H9 (cell line): ENCODE measurements at regions not wholly inside any gene's neighbourhood (a gene's known extent, or its start where the extent isn't known, plus 50 kb on each side); places are given as distances from the start of the nearest gene placed in this dataset.

Source experiments
- DNase-seq: peaks from one replicate; pipeline ENCODE4 v3.0.0-alpha.2; 2017
- H2AFZ ChIP-seq: one replicate; pipeline ENCODE4 v1.6.1; 2013; ENCODE audit warnings: mild to moderate bottlenecking, low read length, control low read depth, moderate library complexity
- H2AK5ac ChIP-seq: 2 replicates; pipeline ENCODE4 v1.6.1; 2013; ENCODE audit warnings: low read length, control low read depth, mixed read lengths; ENCODE audit not compliant: insufficient read length
- H2BK120ac ChIP-seq: one replicate; pipeline ENCODE4 v1.6.1; 2013; ENCODE audit warnings: low read depth, mild to moderate bottlenecking, low read length, control low read depth, inconsistent platforms; ENCODE audit not compliant: poor library complexity, severe bottlenecking
- H2BK12ac ChIP-seq: 2 replicates; pipeline ENCODE4 v1.6.1; 2013; ENCODE audit warnings: low read length, control low read depth, mixed read lengths, low read depth; ENCODE audit not compliant: insufficient read length
- H2BK15ac ChIP-seq: 2 replicates; pipeline ENCODE4 v1.6.1; 2013; ENCODE audit warnings: low read depth, low read length, control low read depth
- H2BK20ac ChIP-seq: one replicate; pipeline ENCODE4 v1.6.1; 2013; ENCODE audit warnings: low read depth, mild to moderate bottlenecking, low read length, control low read depth, inconsistent platforms; ENCODE audit not compliant: poor library complexity, severe bottlenecking
- H2BK5ac ChIP-seq: 2 replicates; pipeline ENCODE4 v1.6.1; 2013; ENCODE audit warnings: low read length, control low read depth, mixed read lengths; ENCODE audit not compliant: insufficient read length
- H3K14ac ChIP-seq: 2 replicates; pipeline ENCODE4 v1.6.1; 2013; ENCODE audit warnings: low read length, control low read depth; ENCODE audit not compliant: insufficient read depth
- H3K18ac ChIP-seq: 2 replicates; pipeline ENCODE4 v1.6.1; 2013; ENCODE audit warnings: low read depth, mild to moderate bottlenecking, mixed read lengths, low read length, control low read depth; ENCODE audit not compliant: insufficient read length
- H3K23ac ChIP-seq: 2 replicates; pipeline ENCODE4 v1.6.1; 2013; ENCODE audit warnings: low read length, control low read depth, mixed read lengths, low read depth; ENCODE audit not compliant: insufficient read length
- H3K23me2 ChIP-seq: 2 replicates; pipeline ENCODE4 v1.6.1; 2013; ENCODE audit warnings: low read depth, mild to moderate bottlenecking, mixed read lengths, low read length, control low read depth; ENCODE audit not compliant: insufficient read length, poor library complexity, severe bottlenecking
- H3K27ac ChIP-seq: 2 replicates; pipeline ENCODE4 v1.5.1; 2013; ENCODE audit warnings: low read length, control low read depth, mixed read lengths, low read depth; ENCODE audit not compliant: insufficient read length
- H3K27me3 ChIP-seq: 2 replicates; pipeline ENCODE4 v1.6.1; 2013; ENCODE audit warnings: low read length, control low read depth, inconsistent platforms; ENCODE audit not compliant: insufficient read depth
- H3K4ac ChIP-seq: 2 replicates; pipeline ENCODE4 v1.6.1; 2013; ENCODE audit warnings: low read depth, mild to moderate bottlenecking, control low read depth, inconsistent platforms, low read length, moderate library complexity
- H3K4me1 ChIP-seq: 2 replicates; pipeline ENCODE4 v1.6.1; 2013; ENCODE audit warnings: low read length, control low read depth, inconsistent platforms; ENCODE audit not compliant: insufficient read depth
- H3K4me2 ChIP-seq: 2 replicates; pipeline ENCODE4 v1.6.1; 2013; ENCODE audit warnings: low read length, control low read depth, mixed read lengths; ENCODE audit not compliant: insufficient read length, insufficient read depth
- H3K56ac ChIP-seq: 2 replicates; pipeline ENCODE4 v1.6.1; 2013; ENCODE audit warnings: low read depth, mild to moderate bottlenecking, mixed read lengths, low read length, control low read depth; ENCODE audit not compliant: insufficient read length
- H3K79me1 ChIP-seq: 2 replicates; pipeline ENCODE4 v1.6.1; 2013; ENCODE audit warnings: low read depth, mild to moderate bottlenecking, moderate library complexity, low read length, control low read depth, inconsistent platforms; ENCODE audit not compliant: insufficient read depth, poor library complexity, severe bottlenecking
- H3K79me2 ChIP-seq: 2 replicates; pipeline ENCODE4 v1.6.1; 2013; ENCODE audit warnings: low read length, control low read depth, inconsistent platforms; ENCODE audit not compliant: insufficient read depth
- H3K9ac ChIP-seq: 2 replicates; pipeline ENCODE4 v1.6.1; 2013; ENCODE audit warnings: low read length, control low read depth, mixed read lengths; ENCODE audit not compliant: insufficient read length; ENCODE audit errors: extremely low read depth
- H3K9me3 ChIP-seq: one replicate; pipeline ENCODE4 v1.6.1; 2013; ENCODE audit warnings: low read depth, low read length, inconsistent platforms; ENCODE audit not compliant: control insufficient read depth
- H3T11ph ChIP-seq: one replicate; pipeline ENCODE4 v1.6.1; 2013; ENCODE audit warnings: mild to moderate bottlenecking, low read length, control low read depth, inconsistent platforms
- H4K20me1 ChIP-seq: one replicate; pipeline ENCODE4 v1.6.1; 2013; ENCODE audit not compliant: control insufficient read depth, insufficient read length, insufficient read depth
- H4K5ac ChIP-seq: 2 replicates; pipeline ENCODE4 v1.6.1; 2013; ENCODE audit warnings: low read depth, mild to moderate bottlenecking, mixed read lengths, low read length, control low read depth; ENCODE audit not compliant: insufficient read length
- H4K8ac ChIP-seq: replicated peaks from 2 replicates; pipeline ENCODE4 v1.6.1; 2013; ENCODE audit warnings: low read length, control low read depth, mixed read lengths, low read depth; ENCODE audit not compliant: insufficient read length
- H4K91ac ChIP-seq: 2 replicates; pipeline ENCODE4 v1.6.1; 2013; ENCODE audit warnings: low read depth, mild to moderate bottlenecking, moderate library complexity, mixed read lengths, low read length, control low read depth; ENCODE audit not compliant: insufficient read length
- H3K27ac Mint-ChIP-seq, 3 experiments: 2 replicates in 2 of 3; 3 replicates in 1 of 3; pipeline ENCODE4 v1.8.0; 2020 to 2021; ENCODE audit warnings: mixed read lengths in 3 of 3, mild to moderate bottlenecking in 1 of 3, moderate library complexity in 1 of 3
- H3K27me3 Mint-ChIP-seq: 2 replicates; pipeline ENCODE4 v1.8.0; 2021; ENCODE audit warnings: low read depth, mild to moderate bottlenecking, moderate library complexity, mixed read lengths
- H3K36me3 Mint-ChIP-seq, 3 experiments: 2 replicates in 2 of 3; 3 replicates in 1 of 3; pipeline ENCODE4 v1.8.0; 2020 to 2021; ENCODE audit warnings: low read depth in 3 of 3, mixed read lengths in 3 of 3; ENCODE audit not compliant: insufficient read depth in 1 of 3
- H3K4me1 Mint-ChIP-seq, 2 experiments: 2 replicates each; pipeline ENCODE4 v1.8.0; 2020; ENCODE audit warnings: mixed read lengths in 2 of 2
- H3K4me3 Mint-ChIP-seq, 2 experiments: 2 replicates in 1 of 2; 3 replicates in 1 of 2; pipeline ENCODE4 v1.8.0; 2020 to 2021; ENCODE audit warnings: mild to moderate bottlenecking in 2 of 2, mixed read lengths in 2 of 2, moderate library complexity in 1 of 2
- H3K9me3 Mint-ChIP-seq, 2 experiments: 2 replicates in 1 of 2; 3 replicates in 1 of 2; pipeline ENCODE4 v1.8.0; 2020; ENCODE audit warnings: mild to moderate bottlenecking in 2 of 2, mixed read lengths in 2 of 2, moderate library complexity in 1 of 2
- WGBS: extraction: QIAGEN DNeasy Blood & Tissue Kit; methylation state at CpG from one replicate; pipeline ENCODE4 v1.1.7; 2013; ENCODE audit warnings: missing lambda C conversion rate, low lambda C conversion rate, mixed read lengths; ENCODE audit not compliant: insufficient read length; ENCODE audit errors: extremely low coverage; 5-methylcytosine and 5-hydroxymethylcytosine counted together
- TF ChIP-seq, protein P1 (sequence below): fragments of 200-600 bp; sonication (generic); conservative IDR thresholded peaks from 3 replicates; pipeline ENCODE4 v1.8.0; 2021; ENCODE audit warnings: antibody characterized with exemption, mild to moderate bottlenecking

DNA sequence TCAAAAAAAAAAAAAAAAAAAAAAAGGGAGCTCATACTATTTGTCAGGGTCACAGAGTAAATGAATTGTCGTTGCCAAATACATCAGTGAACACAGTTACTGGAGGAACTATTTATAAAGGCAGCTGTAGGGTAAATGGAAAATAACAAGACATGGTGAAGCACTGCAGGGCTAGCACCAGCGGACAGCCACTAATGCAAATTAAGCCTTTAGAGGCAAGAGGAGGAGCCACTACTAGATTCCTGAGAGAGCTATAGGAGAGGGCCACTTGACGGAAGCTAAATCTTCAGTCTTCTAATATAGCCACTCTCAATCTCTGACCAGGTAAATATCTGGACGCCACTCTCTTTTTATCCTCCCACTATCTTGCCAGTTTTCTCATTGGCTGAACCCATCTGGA is 801.2 kb upstream of the GOT2 start:
- no peak overlapping the region for H4K8ac ChIP-seq
- no peaks in the 10 kb centered on the region for H3K79me2 ChIP-seq
- H3K27ac ChIP-seq, result no peak overlapping the region
- no peak overlapping the region for H2BK12ac ChIP-seq
- H3K9me3 Mint-ChIP-seq, result peaks cover 5% of the 10 kb centered on the region in 2 experiments; a peak in 3 of 5 replicates
- no peak for DNase-seq
- no peak overlapping the region for H3K4ac ChIP-seq
- no peaks in the 10 kb centered on the region for H3K9me3 ChIP-seq
- H3K4me2 ChIP-seq, result no peak overlapping the region
- WGBS, result no CpG with 5 or more reads among the region's 4 CpGs
- no peaks in the 10 kb centered on the region for H3K27me3 Mint-ChIP-seq
- TF ChIP-seq, protein P1, sequence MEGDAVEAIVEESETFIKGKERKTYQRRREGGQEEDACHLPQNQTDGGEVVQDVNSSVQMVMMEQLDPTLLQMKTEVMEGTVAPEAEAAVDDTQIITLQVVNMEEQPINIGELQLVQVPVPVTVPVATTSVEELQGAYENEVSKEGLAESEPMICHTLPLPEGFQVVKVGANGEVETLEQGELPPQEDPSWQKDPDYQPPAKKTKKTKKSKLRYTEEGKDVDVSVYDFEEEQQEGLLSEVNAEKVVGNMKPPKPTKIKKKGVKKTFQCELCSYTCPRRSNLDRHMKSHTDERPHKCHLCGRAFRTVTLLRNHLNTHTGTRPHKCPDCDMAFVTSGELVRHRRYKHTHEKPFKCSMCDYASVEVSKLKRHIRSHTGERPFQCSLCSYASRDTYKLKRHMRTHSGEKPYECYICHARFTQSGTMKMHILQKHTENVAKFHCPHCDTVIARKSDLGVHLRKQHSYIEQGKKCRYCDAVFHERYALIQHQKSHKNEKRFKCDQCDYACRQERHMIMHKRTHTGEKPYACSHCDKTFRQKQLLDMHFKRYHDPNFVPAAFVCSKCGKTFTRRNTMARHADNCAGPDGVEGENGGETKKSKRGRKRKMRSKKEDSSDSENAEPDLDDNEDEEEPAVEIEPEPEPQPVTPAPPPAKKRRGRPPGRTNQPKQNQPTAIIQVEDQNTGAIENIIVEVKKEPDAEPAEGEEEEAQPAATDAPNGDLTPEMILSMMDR, result no peak
- H2BK15ac ChIP-seq, result no peak overlapping the region
- H2BK20ac ChIP-seq, result no peak overlapping the region
- no peak overlapping the region for H3K56ac ChIP-seq
- no peak overlapping the region for H2BK120ac ChIP-seq
- H3K4me1 Mint-ChIP-seq, result 0 out of 4 replicates have a peak, but pooled peaks cover 0 to 2% of the 10 kb centered on the region in 2 experiments
- peaks cover 0 to 6% (median 0%) of the 10 kb centered on the region in 3 experiments; a peak in 3 of 7 replicates for H3K36me3 Mint-ChIP-seq
- no peak overlapping the region for H3K18ac ChIP-seq
- H3K9ac ChIP-seq, result no peak overlapping the region
- no peak overlapping the region for H3K4me3 Mint-ChIP-seq
- no peak overlapping the region for H4K5ac ChIP-seq
- no peak overlapping the region for H3K14ac ChIP-seq
- H3K23ac ChIP-seq, result no peak overlapping the region
- no peak overlapping the region for H3T11ph ChIP-seq
- H3K4me1 ChIP-seq, result no peaks in the 10 kb centered on the region
- H4K91ac ChIP-seq, result no peak overlapping the region
- no peaks in the 10 kb centered on the region for H3K23me2 ChIP-seq
- H2BK5ac ChIP-seq, result no peak overlapping the region
- no peak overlapping the region for H2AK5ac ChIP-seq
- no peak overlapping the region for H2AFZ ChIP-seq
- H4K20me1 ChIP-seq, result no peaks in the 10 kb centered on the region
- H3K27ac Mint-ChIP-seq, result no peak overlapping the region
- no peaks in the 10 kb centered on the region for H3K79me1 ChIP-seq
- H3K27me3 ChIP-seq, result no peaks in the 10 kb centered on the region
